ENCODE measurements at regions not wholly inside any gene's neighbourhood (a gene's known extent, or its start where the extent isn't known, plus 50 kb on each side); places are given as distances from the start of the nearest gene placed in this dataset.
A peak's percentile ranks its signal among the peaks of the same experiment; 100 is the strongest.

GRCh38 chr5:33312571-33313549, 127.9 kb upstream of the TARS1 start:
- H3K4me1 Mint-ChIP-seq (ENCODE audit: low read depth, unreplicated experiment), result peaks cover 20% of the 10 kb centered on the region
- no peaks in the 10 kb centered on the region for H4K20me1 ChIP-seq (ENCODE audit: insufficient read depth, low read length)
- no peaks in the 10 kb centered on the region for H3K27me3 Mint-ChIP-seq (ENCODE audit: low read depth, unreplicated experiment)
- no peaks in the 10 kb centered on the region for H3K36me3 ChIP-seq (ENCODE audit: insufficient read depth, low read length)
- no peaks in the 10 kb centered on the region for H3K9me3 Mint-ChIP-seq (ENCODE audit: unreplicated experiment)
- DNase-seq (ENCODE audit: low read depth) (peak; percentile 97), FAIRE-seq (peak; percentile 74)
- H3K9ac ChIP-seq (ENCODE audit: low read length), result peak overlapping the region; percentile 70
- H3K4me3 Mint-ChIP-seq (ENCODE audit: unreplicated experiment), result no peak overlapping the region
- H3K9me3 ChIP-seq (ENCODE audit: insufficient read depth, low read depth, low read length), result no peaks in the 10 kb centered on the region
- no peaks in the 10 kb centered on the region for H3K79me2 ChIP-seq (ENCODE audit: insufficient read depth, low read length)
- H3K4me2 ChIP-seq (ENCODE audit: low read length), result peak overlapping the region; percentile 34
- peaks cover 40% of the 10 kb centered on the region for H3K4me1 ChIP-seq (ENCODE audit: insufficient read depth, low read length)
- H3K27me3 ChIP-seq (ENCODE audit: insufficient read depth, low read length), result no peaks in the 10 kb centered on the region
- no peak overlapping the region for H2AFZ ChIP-seq (ENCODE audit: low read depth, low read length)
- no peak overlapping the region for H3K4me3 ChIP-seq (ENCODE audit: insufficient read depth, low read depth, low read length)
- no peaks in the 10 kb centered on the region for H3K36me3 Mint-ChIP-seq (ENCODE audit: low read depth, unreplicated experiment)
- H3K27ac Mint-ChIP-seq (ENCODE audit: unreplicated experiment), result peak overlapping the region; percentile 80
- TF ChIP-seq CTCF (IDR thresholded peaks at IDR 0.05; ENCODE audit: insufficient read depth, low read depth, low read length), result no peak
- TF ChIP-seq EZH2 (IDR thresholded peaks at IDR 0.05; ENCODE audit: insufficient read depth, low read length), result no peak
- H3K27ac ChIP-seq (ENCODE audit: low read depth, low read length), result peak overlapping the region; percentile 97

- no peak for FAIRE-seq
- Mint-ChIP-seq H3K27me3 (ENCODE audit: low read depth, unreplicated experiment) (no peaks in the 10 kb centered on the region), H3K36me3 (ENCODE audit: low read depth, unreplicated experiment) (no peaks in the 10 kb centered on the region), H3K27ac (ENCODE audit: unreplicated experiment) (no peak overlapping the region), H3K4me3 (ENCODE audit: unreplicated experiment) (no peak overlapping the region), H3K9me3 (ENCODE audit: unreplicated experiment) (no peaks in the 10 kb centered on the region), H3K4me1 (ENCODE audit: low read depth, unreplicated experiment) (peaks cover 12% of the 10 kb centered on the region)
- no peak overlapping the region for H3K4me2 ChIP-seq (ENCODE audit: low read length)
- H2AFZ ChIP-seq (ENCODE audit: low read depth, low read length), result no peak overlapping the region
- H4K20me1 ChIP-seq (ENCODE audit: insufficient read depth, low read length), result no peaks in the 10 kb centered on the region
- H3K27me3 ChIP-seq (ENCODE audit: insufficient read depth, low read length), result no peaks in the 10 kb centered on the region
- TF ChIP-seq CTCF (IDR thresholded peaks at IDR 0.05; ENCODE audit: insufficient read depth, low read depth, low read length) (no peak), EZH2 (IDR thresholded peaks at IDR 0.05; ENCODE audit: insufficient read depth, low read length) (no peak)
- H3K36me3 ChIP-seq (ENCODE audit: insufficient read depth, low read length), result no peaks in the 10 kb centered on the region
- H3K9ac ChIP-seq (ENCODE audit: low read length), result no peak overlapping the region
- no peaks in the 10 kb centered on the region for H3K9me3 ChIP-seq (ENCODE audit: insufficient read depth, low read depth, low read length)
- peaks cover 33% of the 10 kb centered on the region for H3K4me1 ChIP-seq (ENCODE audit: insufficient read depth, low read length)
- no peak overlapping the region for H3K4me3 ChIP-seq (ENCODE audit: insufficient read depth, low read depth, low read length)
- no peak overlapping the region for H3K27ac ChIP-seq (ENCODE audit: low read depth, low read length)
- peak; percentile 29 for DNase-seq (ENCODE audit: low read depth)
- no peaks in the 10 kb centered on the region for H3K79me2 ChIP-seq (ENCODE audit: insufficient read depth, low read length)
Measured at GRCh38 chr5:33315189-33315588, 125.6 kb upstream of the TARS1 start.

GRCh38 chr5:33316773-33317172, 124.0 kb upstream of the TARS1 start:
- Histone ChIP-seq H3K9ac (ENCODE audit: low read length) (no peak overlapping the region), H3K4me3 (ENCODE audit: insufficient read depth, low read depth, low read length) (no peak overlapping the region), H3K27ac (ENCODE audit: low read depth, low read length) (no peak overlapping the region), H3K9me3 (ENCODE audit: insufficient read depth, low read depth, low read length) (no peaks in the 10 kb centered on the region), H3K79me2 (ENCODE audit: insufficient read depth, low read length) (no peaks in the 10 kb centered on the region), H3K27me3 (ENCODE audit: insufficient read depth, low read length) (no peaks in the 10 kb centered on the region), H3K4me1 (ENCODE audit: insufficient read depth, low read length) (peaks cover 34% of the 10 kb centered on the region), H3K36me3 (ENCODE audit: insufficient read depth, low read length) (no peaks in the 10 kb centered on the region), H2AFZ (ENCODE audit: low read depth, low read length) (no peak overlapping the region), H4K20me1 (ENCODE audit: insufficient read depth, low read length) (no peaks in the 10 kb centered on the region), H3K4me2 (ENCODE audit: low read length) (no peak overlapping the region)
- no peak overlapping the region for H3K27ac Mint-ChIP-seq (ENCODE audit: unreplicated experiment)
- H3K36me3 Mint-ChIP-seq (ENCODE audit: low read depth, unreplicated experiment), result no peaks in the 10 kb centered on the region
- TF ChIP-seq CTCF (IDR thresholded peaks at IDR 0.05; ENCODE audit: insufficient read depth, low read depth, low read length) (no peak), EZH2 (IDR thresholded peaks at IDR 0.05; ENCODE audit: insufficient read depth, low read length) (no peak)
- FAIRE-seq (no peak), DNase-seq (ENCODE audit: low read depth) (peak; percentile 49)
- no peak overlapping the region for H3K4me3 Mint-ChIP-seq (ENCODE audit: unreplicated experiment)
- peaks cover 6% of the 10 kb centered on the region for H3K4me1 Mint-ChIP-seq (ENCODE audit: low read depth, unreplicated experiment)
- no peaks in the 10 kb centered on the region for H3K27me3 Mint-ChIP-seq (ENCODE audit: low read depth, unreplicated experiment)
- H3K9me3 Mint-ChIP-seq (ENCODE audit: unreplicated experiment), result no peaks in the 10 kb centered on the region
